Sigmoid colon (tissue), 6 donors: ENCODE measurements at regions not wholly inside any gene's neighbourhood (a gene's known extent, or its start where the extent isn't known, plus 50 kb on each side); places are given as distances from the start of the nearest gene placed in this dataset.
"Not testable (repeated sequence)": the region's sequence is repeated elsewhere in the genome, so short reads cannot be mapped to it uniquely, and the experiment has no call there.

Experiments
- DNase-seq: peaks from one replicate; pipeline ENCODE4 v3.0.0-alpha.2; 2019
- H3K27ac ChIP-seq, 4 donors: fragments of 200-600 bp; sonication (generic); one replicate each; pipeline ENCODE4 v1.5.1; 2016 to 2019; ENCODE audit warnings: mild to moderate bottlenecking in 1 of 4
- H3K27me3 ChIP-seq, 3 donors: fragments of 200-600 bp; sonication (generic); one replicate each; pipeline ENCODE4 v1.5.1; 2019; ENCODE audit warnings: mild to moderate bottlenecking in 1 of 3
- H3K36me3 ChIP-seq, 4 donors: fragments of 200-600 bp; sonication (generic); one replicate each; pipeline ENCODE4 v1.5.1; 2016 to 2019
- H3K4me1 ChIP-seq, 4 donors: fragments of 200-600 bp; sonication (generic); one replicate each; pipeline ENCODE4 v1.5.1; 2017 to 2019
- H3K4me3 ChIP-seq, 4 donors: fragments of 200-600 bp; sonication (generic); one replicate each; pipeline ENCODE4 v1.5.1; 2017 to 2019; ENCODE audit warnings: mild to moderate bottlenecking in 2 of 4, moderate library complexity in 1 of 4
- H3K9me3 ChIP-seq, 4 donors: fragments of 200-600 bp in 3 of 4; sonication (generic) in 3 of 4; one replicate each; pipeline versions ENCODE4 v1.5.1 to v1.6.1; 2013 to 2019
- CTCF ChIP-seq, 4 experiments: fragments of 450-650 bp in 3 of 4; fragments of 200-600 bp in 1 of 4; IDR thresholded peaks; one replicate each; pipeline ENCODE4 v1.5.1; 2016 to 2019; ENCODE audit warnings: antibody characterized with exemption in 4 of 4, mild to moderate bottlenecking in 3 of 4, moderate library complexity in 2 of 4
- EP300 ChIP-seq, 4 donors: sonication (generic); formaldehyde crosslinking; IDR thresholded peaks; one replicate each; pipeline ENCODE4 v1.6.1; 2017; ENCODE audit warnings: antibody characterized with exemption in 4 of 4
- POLR2A ChIP-seq, 2 donors: fragments of 450-650 bp; IDR thresholded peaks; one replicate each; pipeline ENCODE4 v1.6.1; 2016; ENCODE audit warnings: antibody characterized with exemption in 2 of 2, mild to moderate bottlenecking in 2 of 2, moderate library complexity in 2 of 2
- POLR2AphosphoS5 ChIP-seq, 4 donors: sonication (generic); formaldehyde crosslinking; IDR thresholded peaks; one replicate each; pipeline ENCODE4 v1.6.1; 2017; ENCODE audit warnings: antibody characterized with exemption in 4 of 4
- WGBS, 2 donors: extraction: QIAGEN DNeasy Blood & Tissue Kit; methylation state at CpG; one replicate each; pipeline ENCODE4 v1.1.7; 2013; 5-methylcytosine and 5-hydroxymethylcytosine counted together
- intact Hi-C: fragments of 100-400 bp; cut with DNase I; formaldehyde crosslinking; loops from one replicate; pipeline ENCODE4 v1.15.1; 2023
- donor health status: healthy with polysubstance abuse.
- donor health status: healthy.

GRCh38 chr5:51156838-51157237 lies 226.4 kb upstream of the ISL1 start:
- Histone ChIP-seq H3K27me3 (no peaks in the 10 kb centered on the region), H3K27ac (no peak overlapping the region), H3K4me3 (no peak overlapping the region), H3K4me1 (no peaks in the 10 kb centered on the region), H3K36me3 (no peaks in the 10 kb centered on the region), H3K9me3 (peaks cover 0 to 3% (median 0%) of the 10 kb centered on the region in 4 donors)
- TF ChIP-seq POLR2A (IDR thresholded peaks at IDR 0.05) (no peak), EP300 (IDR thresholded peaks at IDR 0.05) (no peak), POLR2AphosphoS5 (IDR thresholded peaks at IDR 0.05) (no peak), CTCF (IDR thresholded peaks at IDR 0.05) (no peak)
- DNase-seq: no peak
- intact Hi-C loops: no loop called here
- 47 to 67% methylated on average over 8 of the region's 8 CpGs for WGBS, 2 donors

GRCh38 chr5:51159164-51159563 lies 224.1 kb upstream of the ISL1 start:
- H3K36me3 ChIP-seq: no peaks in the 10 kb centered on the region
- WGBS, 2 donors: 84 to 88% methylated on average over 5 of the region's 5 CpGs
- no peak overlapping the region for H3K27ac ChIP-seq
- intact Hi-C loops: no loop called here
- H3K27me3 ChIP-seq: no peaks in the 10 kb centered on the region
- H3K4me1 ChIP-seq: no peaks in the 10 kb centered on the region
- TF ChIP-seq POLR2AphosphoS5 (IDR thresholded peaks at IDR 0.05) (no peak), POLR2A (IDR thresholded peaks at IDR 0.05) (no peak), EP300 (IDR thresholded peaks at IDR 0.05) (no peak), CTCF (IDR thresholded peaks at IDR 0.05) (no peak)
- H3K4me3 ChIP-seq: no peak overlapping the region
- DNase-seq: no peak
- H3K9me3 ChIP-seq: peaks cover 0 to 5% (median 0%) of the 10 kb centered on the region in 4 donors

- TF ChIP-seq CTCF (IDR thresholded peaks at IDR 0.05): no peak
- DNase-seq: no peak
- no peaks in the 10 kb centered on the region for H3K27me3 ChIP-seq
- H3K36me3 ChIP-seq: no peaks in the 10 kb centered on the region
- H3K4me3 ChIP-seq: no peak overlapping the region
- H3K9me3 ChIP-seq: peaks cover 0 to 5% (median 0%) of the 10 kb centered on the region in 4 donors
- WGBS, 2 donors: 44 to 69% methylated on average over 2 of the region's 2 CpGs
- H3K27ac ChIP-seq: no peak overlapping the region
- no peaks in the 10 kb centered on the region for H3K4me1 ChIP-seq
- intact Hi-C loops: no loop called here
Observed at GRCh38 chr5:51159606-51160005, 223.6 kb upstream of the ISL1 start.

GRCh38 chr5:51162245-51162644 lies 221.0 kb upstream of the ISL1 start:
- Histone ChIP-seq H3K27ac (no peak overlapping the region), H3K4me1 (no peaks in the 10 kb centered on the region), H3K9me3 (peaks cover 0 to 5% (median 0%) of the 10 kb centered on the region in 4 donors), H3K27me3 (no peaks in the 10 kb centered on the region), H3K4me3 (no peak overlapping the region), H3K36me3 (no peaks in the 10 kb centered on the region)
- TF ChIP-seq CTCF (IDR thresholded peaks at IDR 0.05) (no peak), POLR2A (IDR thresholded peaks at IDR 0.05) (no peak), EP300 (IDR thresholded peaks at IDR 0.05) (no peak), POLR2AphosphoS5 (IDR thresholded peaks at IDR 0.05) (no peak)
- intact Hi-C loops: no loop called here
- no peak for DNase-seq

GRCh38 chr5:51165621-51166020 lies 217.6 kb upstream of the ISL1 start:
- 87 to 94% methylated on average over 12 of the region's 12 CpGs for WGBS, 2 donors

More at GRCh38 chr5:51165621-51166020, 217.6 kb upstream of the ISL1 start:
- DNase-seq, H3K27ac ChIP-seq, H3K27me3 ChIP-seq, intact Hi-C loops, H3K4me1 ChIP-seq, H3K36me3 ChIP-seq, H3K4me3 ChIP-seq, H3K9me3 ChIP-seq: not testable (repeated sequence)
